Neural cell (in vitro differentiated cells): ENCODE measurements at regions not wholly inside any gene's neighbourhood (a gene's known extent, or its start where the extent isn't known, plus 50 kb on each side); places are given as distances from the start of the nearest gene placed in this dataset.

ENCODE experiments used
- H2AFZ ChIP-seq: fragments of 200-600, 300-800 bp; sonication (generic), shearing (Covaris generic); 2 replicates; pipeline ENCODE4 v1.6.0; 2014; ENCODE audit warnings: low read depth, mild to moderate bottlenecking, antibody characterized with exemption, low read length, moderate library complexity
- H3F3A ChIP-seq: fragments of 200-600 bp; shearing (Covaris generic); 2 replicates; pipeline ENCODE4 v1.6.1; 2016; ENCODE audit warnings: mild to moderate bottlenecking, moderate library complexity, mixed read lengths, antibody characterized with exemption, low read length; ENCODE audit not compliant: insufficient read depth, poor library complexity, severe bottlenecking
- H3K27ac ChIP-seq: fragments of 200-600, 300-800 bp; sonication (generic), shearing (Covaris generic); 2 replicates; pipeline ENCODE4 v1.5.1; 2014; ENCODE audit warnings: mild to moderate bottlenecking, low read length, moderate library complexity
- H3K27me3 ChIP-seq: fragments of 300-800, 200-600 bp; sonication (generic), shearing (Covaris generic); 2 replicates; pipeline ENCODE4 v1.6.0; 2014; ENCODE audit warnings: mild to moderate bottlenecking, low read depth, low read length, moderate library complexity; ENCODE audit not compliant: insufficient read depth
- H3K36me3 ChIP-seq: fragments of 300-800, 200-600 bp; sonication (generic), shearing (Covaris generic); 2 replicates; pipeline ENCODE4 v1.5.1; 2014; ENCODE audit warnings: mild to moderate bottlenecking, antibody characterized with exemption, low read length, moderate library complexity; ENCODE audit not compliant: insufficient read depth
- H3K4me2 ChIP-seq: fragments of 300-800, 200-600 bp; sonication (generic), shearing (Covaris generic); 2 replicates; pipeline ENCODE4 v1.6.0; 2014; ENCODE audit warnings: mild to moderate bottlenecking, low read length
- H3K4me3 ChIP-seq: fragments of 300-800, 200-600 bp; sonication (generic), shearing (Covaris generic); 2 replicates; pipeline ENCODE4 v1.5.1; 2014; ENCODE audit warnings: mild to moderate bottlenecking, low read length, moderate library complexity
- H3K79me2 ChIP-seq: fragments of 200-600 bp; shearing (Covaris generic); replicated peaks from 2 replicates; pipeline ENCODE4 v1.6.0; 2014; ENCODE audit warnings: mild to moderate bottlenecking, low read length, moderate library complexity; ENCODE audit not compliant: insufficient read depth
- H3K9ac ChIP-seq: fragments of 300-800, 200-600 bp; sonication (generic), shearing (Covaris generic); 2 replicates; pipeline ENCODE4 v1.6.1; 2016; ENCODE audit warnings: mild to moderate bottlenecking, low read length, mixed read lengths
- H3K9me2 ChIP-seq: fragments of 200-600 bp; shearing (Covaris generic); 2 replicates; pipeline ENCODE4 v1.6.1; 2016; ENCODE audit warnings: mild to moderate bottlenecking, low read length, mixed read lengths; ENCODE audit not compliant: insufficient read depth
- H3K9me3 ChIP-seq: fragments of 200-600, 300-800 bp; sonication (generic), shearing (Covaris generic); 2 replicates; pipeline ENCODE4 v1.6.1; 2016; ENCODE audit warnings: mild to moderate bottlenecking, mixed run types, low read length, moderate library complexity, mixed read lengths
- H4K20me1 ChIP-seq: fragments of 200-600 bp; shearing (Covaris generic); 2 replicates; pipeline ENCODE4 v1.6.1; 2016; ENCODE audit warnings: mild to moderate bottlenecking, mixed run types; ENCODE audit not compliant: insufficient read depth
- CTCF ChIP-seq: fragments of 450-650 bp; IDR thresholded peaks from 2 replicates; pipeline ENCODE4 v1.5.1; 2014; ENCODE audit warnings: antibody characterized with exemption, mild to moderate bottlenecking, moderate library complexity; ENCODE audit not compliant: poor library complexity, severe bottlenecking
- EP300 ChIP-seq: fragments of 450-650 bp; conservative IDR thresholded peaks from 2 replicates; pipeline ENCODE4 v1.6.1; 2014; ENCODE audit warnings: antibody characterized with exemption, mild to moderate bottlenecking, moderate library complexity; ENCODE audit not compliant: poor library complexity, severe bottlenecking
- EZH2 ChIP-seq: fragments of 200-600, 300-800 bp; shearing (Covaris generic), sonication (generic); IDR thresholded peaks from 2 replicates; pipeline ENCODE4 v1.6.1; 2014; ENCODE audit warnings: antibody characterized with exemption, low read length, borderline replicate concordance, mild to moderate bottlenecking; ENCODE audit not compliant: insufficient read depth, poor library complexity, severe bottlenecking
- MXI1 ChIP-seq: fragments of 450-650 bp; conservative IDR thresholded peaks from 2 replicates; pipeline ENCODE4 v1.6.1; 2014; ENCODE audit warnings: antibody characterized with exemption, mild to moderate bottlenecking; ENCODE audit not compliant: poor library complexity, severe bottlenecking
- POLR2AphosphoS5 ChIP-seq: IDR thresholded peaks from 2 replicates; pipeline ENCODE4 v1.6.1; 2012
- RAD21 ChIP-seq: fragments of 450-650 bp; conservative IDR thresholded peaks from 2 replicates; pipeline ENCODE4 v1.6.1; 2014; ENCODE audit warnings: antibody characterized with exemption, mild to moderate bottlenecking, moderate library complexity
- REST ChIP-seq: IDR thresholded peaks from 2 replicates; pipeline ENCODE4 v1.6.1; 2012; ENCODE audit warnings: borderline replicate concordance
- SMC3 ChIP-seq: fragments of 450-650 bp; conservative IDR thresholded peaks from 2 replicates; pipeline ENCODE4 v1.6.1; 2014; ENCODE audit warnings: antibody characterized with exemption, mild to moderate bottlenecking, moderate library complexity; ENCODE audit not compliant: poor library complexity
- TAF1 ChIP-seq: IDR thresholded peaks from 2 replicates; pipeline ENCODE4 v1.6.1; 2012; ENCODE audit warnings: low read depth

- TF ChIP-seq CTCF (no peak), EP300 (no peak), MXI1 (no peak), TAF1 (no peak), RAD21 (no peak), REST (no peak), SMC3 (no peak), POLR2AphosphoS5 (no peak), EZH2 (no peak)
- Histone ChIP-seq H3K4me3 (no peak overlapping the region), H4K20me1 (no peaks in the 10 kb centered on the region), H3F3A (no peaks in the 10 kb centered on the region), H2AFZ (no peak overlapping the region), H3K36me3 (no peaks in the 10 kb centered on the region), H3K79me2 (no peaks in the 10 kb centered on the region), H3K9ac (no peak overlapping the region), H3K9me3 (no peaks in the 10 kb centered on the region), H3K27me3 (no peaks in the 10 kb centered on the region), H3K4me2 (no peak overlapping the region), H3K27ac (no peak overlapping the region), H3K9me2 (no peaks in the 10 kb centered on the region)
Observed at GRCh38 chr4:8707045-8707781, 114.6 kb downstream of the CPZ start.

DNA sequence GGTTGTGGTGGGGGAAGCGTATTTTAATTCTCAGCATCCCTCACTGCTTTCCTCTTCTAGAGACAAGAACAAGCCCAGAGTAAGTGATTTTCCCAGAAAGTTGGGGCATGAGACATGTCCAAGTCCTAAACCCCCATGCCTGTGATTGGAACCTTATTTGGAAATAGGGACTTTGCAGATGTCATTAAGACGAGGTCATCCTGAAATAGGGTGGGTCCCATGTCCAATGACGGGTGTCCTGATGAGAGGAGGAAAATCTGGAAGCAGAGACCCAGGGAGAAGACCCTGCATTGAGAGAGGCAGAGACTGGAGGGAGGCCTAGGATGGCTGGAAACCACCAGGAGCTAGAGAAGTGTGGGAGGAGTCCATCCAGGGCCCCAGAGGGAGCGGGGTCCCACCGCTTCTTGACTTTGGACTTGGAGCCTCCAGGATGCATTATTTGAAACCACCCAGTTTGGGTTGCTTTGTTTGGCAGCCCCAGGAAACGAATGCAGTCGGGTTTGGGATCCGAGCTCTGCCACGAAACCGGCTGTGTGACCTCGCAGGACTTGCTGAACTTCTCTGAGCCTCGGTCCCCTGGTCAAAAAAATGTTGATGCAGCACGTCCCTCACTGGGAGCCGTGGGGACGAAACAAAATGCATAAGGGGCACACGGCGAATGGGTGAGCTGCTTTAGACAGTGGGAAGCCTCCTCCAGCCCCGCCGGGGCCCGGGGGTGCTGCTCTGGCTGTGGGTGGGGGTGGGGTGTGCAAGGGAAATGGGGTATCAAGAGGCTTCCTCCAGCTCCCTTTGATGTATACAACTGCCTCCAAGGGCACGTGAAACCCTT is 113.9 kb downstream of the CPZ start:
- H3F3A ChIP-seq: no peaks in the 10 kb centered on the region
- TF ChIP-seq CTCF (no peak), REST (no peak), EZH2 (no peak), MXI1 (no peak), POLR2AphosphoS5 (no peak), TAF1 (no peak), RAD21 (no peak), SMC3 (no peak), EP300 (no peak)

More for the DNA sequence above, 113.9 kb downstream of the CPZ start:
- Histone ChIP-seq H3K9ac (no peak overlapping the region), H3K27me3 (no peaks in the 10 kb centered on the region), H4K20me1 (no peaks in the 10 kb centered on the region), H3K9me2 (no peaks in the 10 kb centered on the region), H2AFZ (no peak overlapping the region), H3K4me2 (no peak overlapping the region), H3K4me3 (no peak overlapping the region), H3K79me2 (no peaks in the 10 kb centered on the region), H3K27ac (no peak overlapping the region), H3K36me3 (no peaks in the 10 kb centered on the region), H3K9me3 (no peaks in the 10 kb centered on the region)
